ENCODE measurements at regions not wholly inside any gene's neighbourhood (a gene's known extent, or its start where the extent isn't known, plus 50 kb on each side); places are given as distances from the start of the nearest gene placed in this dataset.
"Not testable (repeated sequence)": the region's sequence is repeated elsewhere in the genome, so short reads cannot be mapped to it uniquely, and the experiment has no call there.

DNA sequence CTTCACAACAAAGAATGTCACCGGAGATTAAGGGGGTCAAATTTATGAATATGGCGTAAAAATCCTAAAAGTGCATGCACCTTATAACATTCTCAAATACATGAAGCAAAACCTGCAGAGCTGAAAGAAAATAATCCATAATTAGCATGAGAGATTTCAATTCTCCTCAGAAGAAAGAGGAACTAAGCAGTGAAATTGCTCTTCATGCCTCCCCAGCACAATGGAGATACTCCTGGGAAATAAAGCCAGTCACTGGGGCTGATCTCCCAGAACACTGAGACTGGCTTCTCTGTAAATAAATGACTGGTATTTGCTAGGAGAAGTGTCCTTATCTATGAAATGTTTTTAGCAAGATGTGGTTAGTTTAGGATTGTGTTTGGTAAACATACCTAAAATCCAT, 68.1 kb downstream of the GOLGA6L6 start:
- DNase-seq, result not testable (repeated sequence)

GRCh38 chr15:20472983-20473382, 68.6 kb downstream of the GOLGA6L6 start:
- DNase-seq, result not testable (repeated sequence)

DNA sequence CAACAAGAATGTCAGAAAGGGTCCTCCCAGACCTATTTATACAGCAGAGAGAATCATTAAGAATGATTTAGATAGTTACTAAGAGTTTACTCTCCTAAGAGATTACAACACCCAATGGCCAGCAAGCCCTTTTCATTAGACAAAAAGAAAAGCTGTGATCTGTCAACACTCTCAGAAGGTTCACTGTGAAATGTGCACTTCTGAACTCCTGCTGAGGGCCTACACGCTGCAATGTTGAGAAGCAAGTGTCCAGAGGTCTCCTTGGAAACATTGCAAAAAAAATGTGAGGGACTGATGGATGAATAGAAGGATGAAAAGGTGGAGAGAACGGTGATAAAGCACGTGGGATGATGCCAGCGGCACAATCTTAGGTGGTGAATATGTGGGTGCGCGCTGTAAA, 70.8 kb downstream of the GOLGA6L6 start:
- not testable (repeated sequence) for DNase-seq

- DNase-seq, result not testable (repeated sequence)
Observed at GRCh38 chr15:20441138-20441537, 100.5 kb downstream of the GOLGA6L6 start.

GRCh38 chr15:20440390-20440789, 101.2 kb downstream of the GOLGA6L6 start:
- not testable (repeated sequence) for DNase-seq

- DNase-seq, result not testable (repeated sequence)
Observed at GRCh38 chr15:20439111-20439510, 102.5 kb downstream of the GOLGA6L6 start.

DNA sequence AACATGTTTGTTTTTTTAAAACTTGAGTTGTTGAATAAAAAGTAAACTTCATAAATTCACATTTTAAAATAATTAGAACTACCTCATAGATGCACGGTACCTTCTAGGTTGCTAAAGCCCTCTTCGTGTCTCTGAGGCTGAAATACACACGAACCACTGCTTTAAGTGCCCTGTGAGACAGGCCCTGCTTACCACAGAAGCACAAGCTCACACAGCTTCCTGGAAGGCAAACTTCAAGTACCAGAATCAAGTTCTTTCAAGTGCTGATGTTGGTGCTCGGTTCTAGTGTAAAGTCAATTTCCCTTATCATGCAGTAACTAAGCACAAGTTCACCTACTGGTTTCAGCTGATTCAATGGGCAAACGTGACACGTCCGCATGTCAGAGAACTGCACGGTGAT, 103.3 kb downstream of the GOLGA6L6 start:
- DNase-seq, result not testable (repeated sequence)

GRCh38 chr15:20433468-20433867, 108.1 kb downstream of the GOLGA6L6 start:
- DNase-seq, result not testable (repeated sequence)

DNA sequence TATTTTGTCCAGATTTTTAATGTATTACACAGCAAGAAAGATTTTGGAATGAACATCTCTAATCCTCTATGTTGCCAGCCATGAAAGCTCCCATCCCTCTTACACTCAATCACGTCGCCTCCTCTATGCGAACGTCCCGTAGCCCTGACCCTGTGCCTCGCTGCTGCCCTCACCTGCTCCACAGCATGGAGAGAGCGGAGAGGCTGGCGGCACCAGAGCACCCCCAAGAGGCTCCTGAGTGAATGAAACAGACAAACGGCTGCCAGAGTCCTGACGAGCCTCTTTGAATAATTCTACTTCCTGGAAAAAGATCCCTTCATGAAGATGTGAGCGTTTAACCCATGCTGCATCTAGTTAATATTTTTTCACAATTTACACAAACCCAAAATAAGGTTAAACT, 111.1 kb downstream of the GOLGA6L6 start:
- not testable (repeated sequence) for DNase-seq

DNA sequence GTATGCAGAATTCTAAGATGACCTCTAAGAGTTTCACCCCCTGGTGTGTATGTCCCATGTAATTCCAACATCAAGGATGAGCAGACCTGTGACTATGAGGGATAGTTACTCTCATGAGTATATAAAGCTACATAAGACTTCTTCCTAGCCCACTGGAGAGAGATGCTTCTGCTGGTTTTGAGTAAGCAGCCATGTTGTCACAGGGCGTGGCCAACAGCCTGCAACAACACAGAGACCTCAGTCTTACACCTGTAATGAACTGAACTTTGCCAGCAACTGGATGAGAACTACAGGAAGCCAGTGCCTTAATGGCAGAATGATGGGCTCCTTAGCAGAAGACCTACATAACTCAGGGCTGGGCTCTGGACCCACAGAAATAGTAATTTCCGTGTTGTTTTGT, 120.9 kb downstream of the GOLGA6L6 start:
- DNase-seq, result not testable (repeated sequence)

GRCh38 chr15:20416618-20417017, 125.0 kb downstream of the GOLGA6L6 start:
- DNase-seq, result not testable (repeated sequence)

- not testable (repeated sequence) for DNase-seq
Observed at GRCh38 chr15:20409667-20410198, 131.9 kb downstream of the GOLGA6L6 start.

DNA sequence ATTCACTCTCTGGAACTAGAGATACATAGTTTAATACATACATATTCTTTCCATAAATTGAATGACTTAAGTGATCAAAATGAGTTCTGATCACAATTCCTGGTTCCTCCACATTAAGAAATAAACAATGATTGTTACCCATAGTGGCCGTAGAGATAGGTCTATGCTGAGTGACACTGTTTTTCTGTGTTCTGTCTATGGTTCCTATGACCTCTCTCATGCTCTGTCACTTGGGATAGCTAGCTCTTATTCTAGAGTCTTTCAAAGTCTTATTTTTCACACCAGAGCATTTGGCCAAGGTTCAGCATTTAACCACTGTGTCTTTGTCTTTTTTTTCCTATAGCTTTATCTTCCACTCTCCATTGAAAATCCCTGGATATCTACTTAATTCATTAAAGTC, 132.4 kb downstream of the GOLGA6L6 start:
- DNase-seq, result no peak

GRCh38 chr15:20407553-20407952, 134.0 kb downstream of the GOLGA6L6 start:
- DNase-seq, result no peak

DNA sequence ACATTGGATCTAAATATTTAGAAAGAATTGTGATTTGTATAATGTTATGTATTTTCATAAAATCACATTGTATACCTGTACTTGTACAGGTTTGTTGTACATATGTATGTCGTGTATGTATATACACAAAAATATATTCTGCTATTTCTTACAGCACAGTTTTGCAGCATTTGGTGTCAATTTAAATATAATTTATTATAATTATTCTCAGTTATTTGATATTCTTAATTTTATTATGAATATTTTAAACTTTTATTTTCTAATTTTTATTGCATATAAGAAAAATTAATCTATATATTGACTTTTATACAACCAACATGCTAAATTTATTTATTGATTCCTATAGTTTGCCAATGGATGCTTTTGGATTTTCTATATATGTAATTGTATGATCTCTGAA, 137.0 kb downstream of the GOLGA6L6 start:
- DNase-seq, result not testable (repeated sequence)

DNA sequence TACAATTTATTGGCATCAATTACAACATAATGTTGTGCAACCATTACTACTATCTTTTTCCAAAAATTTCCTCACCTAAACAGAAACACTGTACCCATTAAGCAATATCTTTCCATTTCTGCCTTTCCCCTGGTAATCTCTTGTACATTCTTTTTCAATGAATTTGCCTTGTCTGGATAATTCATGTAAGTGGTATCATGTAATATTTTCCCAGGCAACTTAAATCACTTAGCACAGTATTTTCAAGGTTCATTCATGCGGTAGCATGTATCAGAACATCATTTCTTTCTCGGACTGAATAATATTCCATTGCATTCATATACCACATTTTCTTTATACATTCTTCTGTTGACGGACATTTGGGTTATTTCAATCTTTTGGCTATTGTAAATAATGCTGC, 139.0 kb downstream of the GOLGA6L6 start:
- DNase-seq, result not testable (repeated sequence)

- not testable (repeated sequence) for DNase-seq
Observed at GRCh38 chr15:20401058-20401457, 140.5 kb downstream of the GOLGA6L6 start.

- DNase-seq, result not testable (repeated sequence)
Observed at GRCh38 chr15:20398680-20399079, 142.9 kb downstream of the GOLGA6L6 start.

DNA sequence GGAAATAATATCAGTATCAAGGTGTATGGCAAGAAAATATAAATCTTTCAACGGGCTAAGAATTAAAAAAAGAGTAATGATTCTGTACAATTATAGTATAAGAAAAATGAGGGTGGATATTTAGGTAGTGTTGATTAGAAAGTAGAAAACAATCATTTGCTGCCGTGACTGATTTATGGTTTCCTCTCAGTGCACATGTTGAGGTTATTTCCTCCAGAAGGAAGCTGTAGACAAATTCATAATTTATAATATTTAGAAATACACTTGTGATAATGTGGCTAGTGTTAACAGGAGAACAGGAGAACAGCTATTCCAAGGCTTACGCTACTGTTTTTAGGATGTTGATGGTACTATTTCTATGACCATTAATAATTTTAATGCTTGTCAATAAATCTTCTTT, 153.4 kb downstream of the GOLGA6L6 start:
- DNase-seq, result not testable (repeated sequence)

GRCh38 chr15:20386198-20386597, 155.4 kb downstream of the GOLGA6L6 start:
- no peak for DNase-seq

DNA sequence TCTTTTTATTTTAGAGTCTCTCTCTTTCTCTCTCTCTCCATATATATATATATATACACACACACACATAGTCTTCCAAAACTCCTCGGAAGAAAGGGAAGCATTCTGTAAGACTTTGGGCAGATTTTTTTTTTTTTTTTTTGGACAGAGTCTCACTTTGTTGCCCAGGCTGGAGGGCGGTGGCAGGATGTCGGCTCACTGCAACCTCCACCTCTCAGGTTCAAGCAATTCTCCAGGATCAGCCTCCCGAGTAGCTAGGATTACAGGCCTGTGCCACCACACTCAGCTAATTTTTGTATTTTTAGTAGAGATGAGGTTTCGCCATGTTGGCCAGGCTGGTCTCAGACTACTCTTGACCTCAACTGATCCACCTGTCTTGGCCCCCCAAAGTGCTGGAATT, 161.4 kb downstream of the GOLGA6L6 start:
- DNase-seq, result not testable (repeated sequence)

- no peak for DNase-seq
Observed at GRCh38 chr15:20376872-20377271, 164.7 kb downstream of the GOLGA6L6 start.

DNA sequence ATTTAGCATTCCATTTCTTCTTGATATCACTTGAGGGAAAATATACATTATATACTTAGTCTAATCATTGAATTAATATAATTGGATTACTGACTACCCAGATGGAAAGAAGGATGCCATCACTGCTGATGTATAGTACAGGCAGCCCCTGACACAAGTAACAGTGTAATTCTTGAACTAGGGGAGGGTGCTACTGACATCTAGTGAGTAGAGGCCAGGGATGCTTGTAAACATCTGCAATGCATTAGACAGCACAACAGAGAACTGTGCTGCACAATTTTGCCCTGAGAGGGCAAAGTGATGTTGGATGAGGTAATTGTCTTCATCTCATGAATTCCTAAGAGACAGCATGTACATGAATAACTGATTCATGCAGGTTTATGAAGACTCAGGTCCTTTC, 169.2 kb downstream of the GOLGA6L6 start:
- not testable (repeated sequence) for DNase-seq

GRCh38 chr15:20369500-20369899, 172.1 kb downstream of the GOLGA6L6 start:
- no peak for DNase-seq

- no peak for DNase-seq
Observed at GRCh38 chr15:20368974-20369373, 172.6 kb downstream of the GOLGA6L6 start.
